Osteocyte (in vitro differentiated cells): ENCODE measurements at regions not wholly inside any gene's neighbourhood (a gene's known extent, or its start where the extent isn't known, plus 50 kb on each side); places are given as distances from the start of the nearest gene placed in this dataset.
A peak's percentile ranks its signal among the peaks of the same experiment; 100 is the strongest.

Experiments used
- DNase-seq: peaks from one replicate; pipeline ENCODE4 v3.0.0; 2021; ENCODE audit warnings: mixed read lengths; ENCODE audit not compliant: unreplicated experiment; ENCODE audit errors: extremely low spot score
- H3K27ac Mint-ChIP-seq: one replicate; pipeline ENCODE4 v1.8.0; 2021; ENCODE audit warnings: mild to moderate bottlenecking, mixed read lengths; ENCODE audit not compliant: unreplicated experiment
- H3K27me3 Mint-ChIP-seq: one replicate; pipeline ENCODE4 v1.8.0; 2021; ENCODE audit warnings: mixed read lengths; ENCODE audit not compliant: unreplicated experiment
- H3K36me3 Mint-ChIP-seq: one replicate; pipeline ENCODE4 v1.8.0; 2021; ENCODE audit warnings: mixed read lengths; ENCODE audit not compliant: unreplicated experiment
- H3K4me1 Mint-ChIP-seq: one replicate; pipeline ENCODE4 v1.8.0; 2021; ENCODE audit warnings: mixed read lengths; ENCODE audit not compliant: unreplicated experiment
- H3K4me3 Mint-ChIP-seq: one replicate; pipeline ENCODE4 v1.8.0; 2021; ENCODE audit warnings: mild to moderate bottlenecking, moderate library complexity, mixed read lengths; ENCODE audit not compliant: unreplicated experiment
- H3K9me3 Mint-ChIP-seq: one replicate; pipeline ENCODE4 v1.8.0; 2021; ENCODE audit warnings: mixed read lengths; ENCODE audit not compliant: unreplicated experiment
- CTCF ChIP-seq: fragments of 200-600 bp; sonication (generic); IDR thresholded peaks from 2 replicates; pipeline ENCODE4 v1.5.0; 2021; ENCODE audit warnings: antibody characterized with exemption, mild to moderate bottlenecking, moderate library complexity

GRCh38 chr2:47277987-47278386, 91.1 kb upstream of the EPCAM start:
- Mint-ChIP-seq H3K36me3 (no peaks in the 10 kb centered on the region), H3K4me1 (peaks cover 13% of the 10 kb centered on the region), H3K27me3 (no peaks in the 10 kb centered on the region), H3K27ac (no peak overlapping the region), H3K9me3 (no peaks in the 10 kb centered on the region), H3K4me3 (no peak overlapping the region)
- no peak for DNase-seq
- TF ChIP-seq CTCF = no peak

- no peak overlapping the region for H3K27ac Mint-ChIP-seq
- peaks cover 13% of the 10 kb centered on the region for H3K4me1 Mint-ChIP-seq
- no peak for DNase-seq
- no peaks in the 10 kb centered on the region for H3K27me3 Mint-ChIP-seq
- H3K9me3 Mint-ChIP-seq = no peaks in the 10 kb centered on the region
- H3K36me3 Mint-ChIP-seq = no peaks in the 10 kb centered on the region
- H3K4me3 Mint-ChIP-seq = no peak overlapping the region
- TF ChIP-seq CTCF = no peak
Observed at GRCh38 chr2:47277187-47277586, 91.9 kb upstream of the EPCAM start.

GRCh38 chr2:47276061-47276460, 93.0 kb upstream of the EPCAM start:
- Mint-ChIP-seq H3K27ac (no peak overlapping the region), H3K4me1 (peaks cover 20% of the 10 kb centered on the region), H3K36me3 (no peaks in the 10 kb centered on the region), H3K9me3 (no peaks in the 10 kb centered on the region), H3K4me3 (no peak overlapping the region), H3K27me3 (no peaks in the 10 kb centered on the region)
- DNase-seq = no peak
- no peak for TF ChIP-seq CTCF

- no peak for TF ChIP-seq CTCF
- no peak for DNase-seq
- Mint-ChIP-seq H3K36me3 (no peaks in the 10 kb centered on the region), H3K27ac (peak overlapping the region; percentile 60), H3K9me3 (no peaks in the 10 kb centered on the region), H3K27me3 (no peaks in the 10 kb centered on the region), H3K4me1 (peaks cover 31% of the 10 kb centered on the region), H3K4me3 (no peak overlapping the region)
Observed at GRCh38 chr2:47274054-47274782, 94.9 kb upstream of the EPCAM start.

- no peak for TF ChIP-seq CTCF
- Mint-ChIP-seq H3K4me1 (peaks cover 31% of the 10 kb centered on the region), H3K36me3 (no peaks in the 10 kb centered on the region), H3K27me3 (no peaks in the 10 kb centered on the region), H3K27ac (no peak overlapping the region), H3K4me3 (no peak overlapping the region), H3K9me3 (no peaks in the 10 kb centered on the region)
- no peak for DNase-seq
Observed at GRCh38 chr2:47272905-47273758, 96.0 kb upstream of the EPCAM start.
